ENCODE measurements at regions not wholly inside any gene's neighbourhood (a gene's known extent, or its start where the extent isn't known, plus 50 kb on each side); places are given as distances from the start of the nearest gene placed in this dataset.

- no peak for TF ChIP-seq CTCF (IDR thresholded peaks at IDR 0.05; ENCODE audit: borderline replicate concordance, insufficient read depth, low read depth, low read length)
- no peak overlapping the region for H3K4me3 ChIP-seq (ENCODE audit: low read depth, low read length)
These were observed 54.1 kb upstream of the HES1 start for GRCh38 chr3:194081826-194082225.

GRCh38 chr3:194082743-194083636 is 53.0 kb upstream of the HES1 start:
- H3K4me3 ChIP-seq (ENCODE audit: low read depth, low read length): no peak overlapping the region
- TF ChIP-seq CTCF (IDR thresholded peaks at IDR 0.05; ENCODE audit: borderline replicate concordance, insufficient read depth, low read depth, low read length): no peak

GRCh38 chr3:194083637-194084224 is 52.2 kb upstream of the HES1 start:
- H3K4me3 ChIP-seq (ENCODE audit: low read depth, low read length): no peak overlapping the region
- no peak for TF ChIP-seq CTCF (IDR thresholded peaks at IDR 0.05; ENCODE audit: borderline replicate concordance, insufficient read depth, low read depth, low read length)

- H3K4me3 ChIP-seq (ENCODE audit: low read depth, low read length): no peak overlapping the region
- TF ChIP-seq CTCF (IDR thresholded peaks at IDR 0.05; ENCODE audit: borderline replicate concordance, insufficient read depth, low read depth, low read length): no peak
These were observed 51.7 kb upstream of the HES1 start for GRCh38 chr3:194084284-194084683.
